ENCODE measurements at regions not wholly inside any gene's neighbourhood (a gene's known extent, or its start where the extent isn't known, plus 50 kb on each side); places are given as distances from the start of the nearest gene placed in this dataset.

DNA sequence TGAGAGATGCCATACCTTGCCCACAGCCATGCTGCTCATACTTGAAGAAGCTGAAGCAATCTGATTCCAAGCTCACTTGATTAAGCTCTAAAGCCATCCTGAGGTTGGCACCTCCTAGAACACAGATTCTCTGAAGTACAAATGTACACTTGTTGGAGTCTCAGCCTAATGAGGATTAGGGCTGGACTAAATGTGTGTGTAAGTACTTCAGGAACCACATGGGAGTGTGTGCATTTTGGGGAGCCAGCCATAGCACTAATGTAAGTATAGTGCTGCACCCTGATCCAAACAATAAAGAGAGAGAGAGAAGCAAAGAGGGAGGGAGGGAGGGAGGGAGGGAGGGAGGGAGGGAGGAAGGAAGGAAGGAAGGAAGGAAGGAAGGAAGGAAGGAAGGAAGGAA, 458.6 kb downstream of the MAFB start:
- CTCF ChIA-PET: interaction anchor here (0.7 kb wide), 1 partner anchor 70 kb away, joined by 3 read pairs; no protein-coding TSS in a partner anchor
- no peak for TF ChIP-seq GATA2 (IDR thresholded peaks at IDR 0.05; ENCODE audit: insufficient read depth, insufficient read length, low read depth, low read length)
- no peak for TF ChIP-seq FOS (IDR thresholded peaks at IDR 0.05; ENCODE audit: borderline replicate concordance, insufficient read depth, low read length)
- TF ChIP-seq, protein P1, sequence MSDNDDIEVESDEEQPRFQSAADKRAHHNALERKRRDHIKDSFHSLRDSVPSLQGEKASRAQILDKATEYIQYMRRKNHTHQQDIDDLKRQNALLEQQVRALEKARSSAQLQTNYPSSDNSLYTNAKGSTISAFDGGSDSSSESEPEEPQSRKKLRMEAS (IDR thresholded peaks at IDR 0.05; ENCODE audit: insufficient read depth, insufficient read length): no peak
- TF ChIP-seq EZH2 (IDR thresholded peaks at IDR 0.05; ENCODE audit: borderline replicate concordance, low read depth, low read length, severe bottlenecking): no peak
- no peak for TF ChIP-seq POLR2A (IDR thresholded peaks at IDR 0.05; ENCODE audit: low read depth, low read length)
- TF ChIP-seq JUN (IDR thresholded peaks at IDR 0.05; ENCODE audit: borderline replicate concordance, insufficient read depth, insufficient read length, low read depth): no peak
- TF ChIP-seq, protein P2, sequence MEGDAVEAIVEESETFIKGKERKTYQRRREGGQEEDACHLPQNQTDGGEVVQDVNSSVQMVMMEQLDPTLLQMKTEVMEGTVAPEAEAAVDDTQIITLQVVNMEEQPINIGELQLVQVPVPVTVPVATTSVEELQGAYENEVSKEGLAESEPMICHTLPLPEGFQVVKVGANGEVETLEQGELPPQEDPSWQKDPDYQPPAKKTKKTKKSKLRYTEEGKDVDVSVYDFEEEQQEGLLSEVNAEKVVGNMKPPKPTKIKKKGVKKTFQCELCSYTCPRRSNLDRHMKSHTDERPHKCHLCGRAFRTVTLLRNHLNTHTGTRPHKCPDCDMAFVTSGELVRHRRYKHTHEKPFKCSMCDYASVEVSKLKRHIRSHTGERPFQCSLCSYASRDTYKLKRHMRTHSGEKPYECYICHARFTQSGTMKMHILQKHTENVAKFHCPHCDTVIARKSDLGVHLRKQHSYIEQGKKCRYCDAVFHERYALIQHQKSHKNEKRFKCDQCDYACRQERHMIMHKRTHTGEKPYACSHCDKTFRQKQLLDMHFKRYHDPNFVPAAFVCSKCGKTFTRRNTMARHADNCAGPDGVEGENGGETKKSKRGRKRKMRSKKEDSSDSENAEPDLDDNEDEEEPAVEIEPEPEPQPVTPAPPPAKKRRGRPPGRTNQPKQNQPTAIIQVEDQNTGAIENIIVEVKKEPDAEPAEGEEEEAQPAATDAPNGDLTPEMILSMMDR (IDR thresholded peaks at IDR 0.05; ENCODE audit: extremely low read depth in 1 of 2, insufficient read depth in 1 of 2, low read depth in 1 of 2, low read length in 2 of 2): no peak
- TF ChIP-seq POLR2AphosphoS5 (IDR thresholded peaks at IDR 0.05; ENCODE audit: insufficient read depth, low read depth, low read length): no peak
- no peak for TF ChIP-seq MYC (IDR thresholded peaks at IDR 0.05; ENCODE audit: low read depth, low read length)

More for the DNA sequence above, 458.6 kb downstream of the MAFB start:
- Histone ChIP-seq H3K79me2 (ENCODE audit: control insufficient read depth, insufficient read depth, low read length) (no peaks in the 10 kb centered on the region), H3K9me1 (replicated peaks; ENCODE audit: control insufficient read depth, extremely low read depth, insufficient read depth, low read length) (no peaks in the 10 kb centered on the region), H3K4me3 (replicated peaks in 1 of 3; ENCODE audit: insufficient read depth in 1 of 3, low read depth in 1 of 3, low read length in 3 of 3) (no peak overlapping the region), H3K27me3 (ENCODE audit: control insufficient read depth in 2 of 2, insufficient read depth in 2 of 2, low read length in 2 of 2) (peaks cover 0 to 2% of the 10 kb centered on the region in 2 experiments), H3K9me3 (replicated peaks; ENCODE audit: control insufficient read depth, insufficient read depth, low read length) (no peaks in the 10 kb centered on the region), H3K4me1 (ENCODE audit: control insufficient read depth, extremely low read depth, insufficient read depth, low read length) (no peaks in the 10 kb centered on the region), H3K9ac (replicated peaks; ENCODE audit: extremely low read depth, insufficient read depth, low read length) (no peak overlapping the region), H4K20me1 (replicated peaks; ENCODE audit: control insufficient read depth, extremely low read depth, insufficient read depth, low read length) (no peaks in the 10 kb centered on the region), H2AFZ (ENCODE audit: low read depth, low read length) (no peak overlapping the region), H3K4me2 (ENCODE audit: insufficient read depth, low read length) (no peak overlapping the region), H3K27ac (ENCODE audit: insufficient read depth, low read depth, low read length) (no peak overlapping the region), H3K36me3 (ENCODE audit: control insufficient read depth in 2 of 2, extremely low read depth in 1 of 2, insufficient read depth in 2 of 2, low read length in 2 of 2) (no peaks in the 10 kb centered on the region)
- FAIRE-seq (no peak), DNase-seq (ENCODE audit: low read depth, low spot score) (no peak)
- POLR2A ChIA-PET: no interaction called here
- BruUV-seq (replicated peaks): no TSS peak
- intact Hi-C loops (cut with micrococcal nuclease): no loop called here
- dilution Hi-C loops (cut with MboI; ENCODE audit: extremely low pct_ligation_motif_present, low sequenced_read_pairs): no loop called here
